NCI-H2196 (cell line): ENCODE measurements at regions not wholly inside any gene's neighbourhood (a gene's known extent, or its start where the extent isn't known, plus 50 kb on each side); places are given as distances from the start of the nearest gene placed in this dataset.

ENCODE experiments used
- DNase-seq: peaks from one replicate; lab custom pipeline; 2025; ENCODE audit not compliant: unreplicated experiment; lab: John Stamatoyannopoulos, UW

GRCh38 chr12:68505970-68506369 lies 104.7 kb upstream of the RAP1B start:
- no peak for DNase-seq

DNA sequence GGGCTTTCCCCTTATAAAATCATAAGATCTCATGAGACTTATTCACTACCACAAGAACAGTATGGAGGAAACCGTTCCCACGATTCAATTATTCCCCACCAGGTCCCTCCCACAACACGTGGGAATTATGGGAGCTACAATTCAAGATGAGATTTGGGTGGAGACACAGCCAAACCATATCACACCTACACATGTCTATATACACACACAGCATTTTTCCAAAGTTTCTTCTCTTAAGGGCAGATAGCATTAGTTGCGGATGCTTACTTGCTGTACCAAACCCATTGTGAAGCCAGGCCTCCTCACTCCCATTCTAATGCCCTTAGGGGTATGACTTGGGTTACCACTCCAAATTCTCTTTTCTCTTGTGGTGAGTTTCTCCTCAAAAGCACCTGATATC lies 104.1 kb upstream of the RAP1B start:
- no peak for DNase-seq

DNA sequence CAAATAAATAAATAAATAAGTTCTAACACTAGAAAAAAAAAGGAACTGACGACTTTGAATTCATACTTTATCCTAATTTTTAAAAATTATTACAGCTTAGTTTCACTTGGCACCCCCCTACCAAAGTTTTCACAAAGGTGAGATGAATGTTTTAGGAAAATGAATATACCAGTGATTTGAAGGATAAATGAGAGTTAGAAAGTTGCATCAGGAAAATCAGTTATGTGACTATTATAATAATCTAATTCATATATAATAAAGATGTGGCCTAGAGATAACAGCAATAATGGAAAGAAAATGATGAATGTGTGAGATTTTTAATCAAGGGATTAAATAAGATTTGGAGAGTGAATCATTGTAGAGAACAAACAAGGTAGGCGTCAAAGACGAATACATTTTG lies 103.0 kb upstream of the RAP1B start:
- no peak for DNase-seq

DNA sequence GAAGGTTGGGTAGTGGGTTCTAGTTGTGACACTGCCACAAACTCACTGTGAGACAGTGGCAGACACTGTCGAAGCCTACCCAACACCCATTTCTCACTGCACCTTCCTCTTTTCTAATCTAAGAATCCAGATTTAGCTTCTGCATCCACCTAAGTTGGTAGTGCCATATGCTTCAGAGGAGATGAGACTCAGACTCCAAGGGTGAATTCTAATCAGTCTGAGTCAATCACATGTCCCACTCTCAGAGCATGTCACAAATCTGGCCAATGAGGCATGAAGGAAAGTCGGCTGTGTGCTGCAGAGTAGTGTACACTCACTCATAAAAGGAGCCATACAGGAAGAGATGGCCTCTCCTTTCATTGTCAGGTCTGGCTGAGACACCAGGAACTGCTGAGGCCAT lies 102.1 kb upstream of the RAP1B start:
- DNase-seq: no peak

GRCh38 chr12:68509242-68509641 lies 101.5 kb upstream of the RAP1B start:
- DNase-seq: no peak

GRCh38 chr12:68510397-68510796 lies 100.3 kb upstream of the RAP1B start:
- no peak for DNase-seq

DNA sequence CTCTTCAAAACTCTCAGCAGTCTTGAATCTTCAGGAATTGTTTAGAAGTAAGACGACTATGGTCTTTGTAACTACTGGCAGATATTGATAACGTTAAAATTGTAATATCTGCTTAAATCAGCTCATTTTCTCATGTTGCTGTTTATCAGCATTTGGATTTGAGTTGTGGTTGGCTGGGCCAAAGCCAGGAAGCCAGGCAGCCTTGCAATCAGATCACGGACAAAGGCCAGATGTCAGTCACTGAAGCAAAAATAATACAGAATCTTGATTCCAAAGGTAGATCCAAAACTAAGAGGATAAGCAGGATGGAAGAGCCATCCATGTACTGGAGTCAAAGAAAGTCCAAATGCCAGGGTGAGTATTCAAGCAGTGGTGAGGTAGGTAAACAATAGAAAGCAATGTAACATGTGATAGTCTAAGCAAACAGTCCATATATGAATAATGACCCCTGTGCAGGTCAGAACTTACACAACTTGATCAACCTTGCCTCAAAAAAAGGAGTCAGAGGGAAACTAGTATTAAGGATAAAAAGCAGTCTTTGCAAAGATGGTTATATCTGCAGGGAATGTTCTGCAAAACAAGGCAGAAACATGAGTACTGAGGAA lies 95.8 kb upstream of the RAP1B start:
- no peak for DNase-seq

- DNase-seq: no peak
These were observed 94.9 kb upstream of the RAP1B start for GRCh38 chr12:68515793-68516192.

DNA sequence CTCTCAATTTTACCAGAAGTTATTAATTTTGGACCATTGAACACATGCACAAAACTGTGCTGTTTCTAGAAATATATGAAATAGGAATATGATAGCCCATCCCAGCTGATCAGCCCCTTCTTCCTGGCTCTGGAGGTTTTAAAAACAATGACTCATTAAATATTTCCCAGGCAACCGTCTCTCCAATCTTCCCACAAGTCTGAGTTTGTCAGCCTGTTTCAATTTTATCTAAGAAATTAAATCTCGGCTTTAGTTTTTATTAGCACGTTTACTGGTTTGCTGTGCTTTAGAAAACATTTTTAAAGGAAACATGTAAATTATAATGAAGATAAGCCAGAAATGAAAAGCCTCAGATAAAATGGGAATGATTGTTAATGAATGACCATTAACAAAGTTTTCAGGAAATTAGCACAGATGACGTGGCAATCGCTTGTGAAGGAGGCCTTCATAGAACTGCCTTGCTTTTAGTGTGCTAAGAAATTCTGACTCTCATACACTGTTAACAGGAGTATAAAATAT lies 89.3 kb upstream of the RAP1B start:
- no peak for DNase-seq

DNA sequence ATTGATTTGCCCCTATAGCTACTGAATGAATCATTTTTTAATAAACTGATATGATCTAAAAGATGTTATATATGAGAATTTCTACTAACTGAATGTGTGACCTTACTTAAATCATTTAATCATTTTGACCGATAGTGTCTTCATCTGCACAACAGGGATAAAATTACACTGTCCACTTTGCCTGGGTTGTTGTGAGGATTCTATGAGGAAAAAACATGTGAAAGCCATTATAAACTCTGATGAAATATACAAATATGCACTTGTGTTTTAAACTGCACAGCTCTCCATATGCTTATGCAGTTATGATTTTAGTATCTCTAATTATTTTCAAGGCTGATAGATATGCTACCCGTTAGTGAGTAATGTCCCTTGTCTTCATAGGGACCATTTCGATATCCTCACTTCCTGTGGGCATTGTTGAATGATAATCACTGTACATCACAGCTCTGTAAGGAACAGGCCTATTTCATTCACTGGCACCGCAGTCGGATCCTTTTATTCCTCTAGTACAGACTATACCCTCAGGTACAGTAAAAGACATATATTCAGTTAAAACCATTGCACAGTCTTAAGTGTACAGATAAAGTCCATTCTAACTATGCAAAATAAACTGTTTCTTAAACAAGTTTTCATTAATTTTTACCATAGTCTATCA lies 88.7 kb upstream of the RAP1B start:
- no peak for DNase-seq

DNA sequence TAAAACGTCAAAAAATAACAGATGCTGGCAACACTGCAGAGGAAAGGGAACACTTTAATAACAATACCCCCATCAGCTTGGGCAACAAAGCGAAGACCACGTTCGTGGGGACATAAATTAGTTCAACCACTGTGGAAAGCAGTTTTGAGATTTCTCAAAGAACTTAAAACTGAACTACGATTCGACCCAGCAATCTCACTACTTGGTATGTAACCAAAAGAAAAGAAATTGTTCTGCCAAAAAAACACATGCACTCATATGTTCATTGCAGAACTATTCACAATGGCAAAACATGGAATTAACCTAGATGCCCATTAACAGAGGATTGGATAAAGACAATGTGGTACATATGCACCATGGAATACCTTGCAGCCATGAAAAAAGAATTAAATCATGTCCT lies 81.2 kb upstream of the RAP1B start:
- no peak for DNase-seq

DNA sequence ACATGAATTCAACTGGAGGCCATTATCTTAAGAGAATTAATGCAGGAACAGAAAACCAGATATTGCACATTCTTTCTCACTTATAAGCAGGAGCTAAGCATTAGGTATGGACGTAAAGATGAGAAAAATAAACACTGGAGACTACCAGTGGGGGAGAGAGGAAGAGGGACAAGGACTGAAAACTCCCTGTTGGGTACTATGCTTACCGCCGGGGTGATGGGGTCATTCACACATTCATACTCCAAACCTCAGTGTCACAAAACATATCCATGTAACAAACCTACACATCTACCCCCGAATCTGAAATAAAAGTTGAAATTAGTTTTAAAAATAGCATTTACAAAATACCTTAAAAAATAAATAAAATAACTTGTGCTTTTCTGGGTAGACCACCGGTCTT lies 80.8 kb upstream of the RAP1B start:
- DNase-seq: no peak

GRCh38 chr12:68530299-68530698 lies 80.4 kb upstream of the RAP1B start:
- DNase-seq: no peak

DNA sequence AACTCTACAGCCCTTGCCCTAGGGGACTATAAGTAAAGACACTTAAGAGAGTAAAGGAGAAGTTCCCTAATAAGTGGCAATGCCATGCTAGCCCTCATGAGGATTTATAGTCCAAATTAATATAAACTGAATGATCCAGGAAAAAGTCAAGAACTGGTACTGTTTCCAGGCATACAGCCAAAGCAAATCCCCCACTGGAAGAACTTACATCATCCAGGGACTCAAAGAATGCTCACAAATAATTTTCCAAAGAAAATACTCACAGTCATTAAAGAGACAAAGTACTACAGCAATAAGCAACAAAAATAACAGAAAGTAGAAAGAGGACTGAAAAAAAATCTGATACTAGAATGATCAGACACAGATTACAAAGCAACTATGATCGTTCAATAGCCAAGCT lies 79.7 kb upstream of the RAP1B start:
- peak; percentile 7 for DNase-seq

GRCh38 chr12:68532204-68532886 lies 78.4 kb upstream of the RAP1B start:
- DNase-seq: no peak

DNA sequence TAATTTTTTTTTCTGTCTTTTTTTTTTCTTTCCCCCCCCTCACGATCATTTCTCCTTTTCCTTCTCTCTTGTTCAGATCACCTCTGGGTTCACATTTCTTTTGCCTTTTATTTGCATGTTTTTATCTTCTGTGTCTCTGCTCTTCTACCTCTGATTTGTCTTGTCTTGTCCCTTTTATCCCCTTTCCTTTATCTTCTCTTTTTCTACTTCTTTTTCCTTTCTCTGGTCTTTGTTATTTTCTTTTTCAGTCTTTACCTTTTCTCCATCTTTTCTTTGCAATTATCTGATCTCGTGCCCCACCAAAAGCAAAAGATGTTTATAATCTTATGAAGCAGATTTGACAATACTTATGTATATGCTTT lies 77.8 kb upstream of the RAP1B start:
- DNase-seq: no peak

GRCh38 chr12:68534108-68534507 lies 76.6 kb upstream of the RAP1B start:
- no peak for DNase-seq

GRCh38 chr12:68536885-68537485 lies 73.7 kb upstream of the RAP1B start:
- no peak for DNase-seq

DNA sequence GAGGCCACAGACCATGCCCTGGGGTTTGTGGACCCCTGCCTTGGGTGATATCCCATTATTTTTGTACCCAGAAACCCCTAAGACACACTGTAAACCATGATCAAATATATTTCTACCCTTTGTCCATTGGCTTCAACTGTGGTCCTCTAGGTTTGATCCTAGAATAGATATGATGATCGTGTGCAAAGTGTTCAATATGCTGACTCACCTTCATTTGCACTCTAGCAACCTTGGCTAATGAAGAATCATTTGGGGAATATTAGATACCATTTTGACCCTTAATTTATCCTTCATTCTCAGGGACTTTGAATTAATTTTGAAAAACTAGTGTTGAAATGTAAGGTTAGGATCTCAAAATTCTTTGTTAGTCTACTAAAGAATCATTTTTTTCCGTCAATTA lies 73.1 kb upstream of the RAP1B start:
- no peak for DNase-seq

DNA sequence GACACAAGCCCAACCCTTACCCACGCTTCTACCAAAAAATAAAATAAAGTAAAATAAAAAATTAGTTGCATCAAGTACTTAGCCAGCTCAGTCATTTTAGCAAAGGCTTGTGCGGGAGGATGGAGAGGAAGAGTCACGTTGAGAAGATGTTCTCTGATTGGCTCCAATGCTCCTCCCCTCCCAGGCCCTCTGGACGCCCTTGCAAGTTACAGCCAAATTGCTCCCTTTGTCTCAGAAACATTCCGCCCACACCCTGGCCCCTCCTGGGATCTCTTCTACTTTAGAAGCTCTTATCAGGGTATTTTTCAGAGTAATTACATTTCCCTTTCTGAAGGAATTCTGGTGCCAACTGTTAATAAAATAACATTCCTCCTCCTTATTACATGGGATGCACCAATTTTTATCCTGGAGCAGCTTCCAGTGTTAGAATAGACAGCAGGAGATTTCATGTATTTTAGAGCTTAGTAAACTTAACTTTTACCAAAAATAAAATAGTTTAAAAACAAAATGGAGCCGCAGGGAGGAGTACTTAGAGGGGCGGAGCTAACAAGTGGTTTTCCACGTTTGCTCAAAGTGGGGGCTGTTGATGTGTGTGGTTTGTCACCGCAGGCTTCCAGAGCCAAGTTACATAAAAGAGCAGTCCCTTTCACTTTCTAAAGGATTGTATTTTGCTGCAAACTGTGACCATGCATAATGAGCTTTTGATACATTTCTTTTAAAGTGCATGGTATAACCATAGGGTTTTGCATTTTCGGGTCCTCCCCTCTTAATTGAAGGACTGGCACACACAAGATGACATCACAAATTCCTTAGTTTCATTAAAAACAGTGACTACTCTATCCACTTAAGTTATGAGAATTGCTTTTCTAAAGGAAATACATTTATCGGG lies 71.7 kb upstream of the RAP1B start:
- peak; percentile 68 for DNase-seq

DNA sequence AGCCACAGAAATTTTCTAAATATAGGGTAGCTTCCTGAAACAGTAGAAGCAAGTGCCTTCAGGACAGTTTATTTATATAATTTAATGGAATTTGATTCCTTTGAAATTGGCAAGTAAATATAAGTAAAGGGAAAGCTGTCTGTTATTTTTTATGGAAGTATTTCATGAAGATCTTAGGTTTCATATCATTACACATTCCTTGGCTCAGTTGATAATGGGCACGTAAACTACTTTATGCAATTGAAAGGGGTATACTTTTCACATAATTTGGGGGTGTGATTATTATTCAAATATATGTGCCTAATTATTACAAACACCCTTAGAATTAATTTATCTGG lies 71.1 kb upstream of the RAP1B start:
- no peak for DNase-seq
